PFSK-1 (cell line): ENCODE measurements at regions not wholly inside any gene's neighbourhood (a gene's known extent, or its start where the extent isn't known, plus 50 kb on each side); places are given as distances from the start of the nearest gene placed in this dataset.

Source experiments
- POLR2AphosphoS5 ChIP-seq: IDR thresholded peaks from 2 replicates; pipeline ENCODE4 v1.6.1; 2012; ENCODE audit warnings: low read depth, mild to moderate bottlenecking, control low read depth, low read length, moderate library complexity
- REST ChIP-seq, 2 experiments: IDR thresholded peaks; 2 replicates each; pipeline versions ENCODE4 v1.6.1 to v1.8.0; 2011 to 2012; ENCODE audit warnings: low read depth in 2 of 2, low read length in 2 of 2, control low read depth in 1 of 2, inconsistent platforms in 1 of 2, mild to moderate bottlenecking in 1 of 2, moderate library complexity in 1 of 2; ENCODE audit not compliant: insufficient read depth in 1 of 2
- SIN3A ChIP-seq: IDR thresholded peaks from 2 replicates; pipeline ENCODE4 v1.6.1; 2012; ENCODE audit warnings: mild to moderate bottlenecking, low read length, moderate library complexity, borderline replicate concordance; ENCODE audit not compliant: insufficient read depth
- TAF1 ChIP-seq: IDR thresholded peaks from 2 replicates; pipeline ENCODE4 v1.6.1; 2012; ENCODE audit warnings: low read length, control low read depth, borderline replicate concordance; ENCODE audit not compliant: insufficient read depth

- no peak for TF ChIP-seq SIN3A
- TF ChIP-seq POLR2AphosphoS5: no peak
- TF ChIP-seq TAF1: no peak
- no peak for TF ChIP-seq REST (IDR thresholded peaks at IDR 0.05; ENCODE audit: insufficient read depth in 1 of 2, low read depth in 2 of 2, low read length in 2 of 2)
These were observed 446.4 kb downstream of the GBE1 start for GRCh38 chr3:81315030-81315429.
